H1 (cell line): ENCODE measurements at regions not wholly inside any gene's neighbourhood (a gene's known extent, or its start where the extent isn't known, plus 50 kb on each side); places are given as distances from the start of the nearest gene placed in this dataset.

ENCODE experiments used
- CTCF ChIA-PET: fragments of 300-600 bp; sonication (Branson Sonifier 250); formaldehyde crosslinking; loops from one replicate; lab custom pipeline; 2021; ENCODE audit not compliant: partially characterized antibody; lab: Charles Lee
- POLR2A ChIA-PET: fragments of 300-600 bp; sonication (Branson Sonifier 250); formaldehyde crosslinking; loops from one replicate; lab custom pipeline; 2021; ENCODE audit warnings: inconsistent platforms; ENCODE audit not compliant: partially characterized antibody; lab: Charles Lee
- DNase-seq, 2 experiments: peaks; one replicate each; pipeline versions ENCODE4 v3.0.0 to v3.0.0-alpha.2; 2010 to 2022; ENCODE audit warnings: low spot score in 2 of 2, low read depth in 1 of 2, mixed read lengths in 1 of 2
- FAIRE-seq: peaks from 2 replicates; lab custom pipeline; 2011; peaks lifted over from hg19 to GRCh38; lab: Jason Lieb, UNC
- H2AFZ ChIP-seq: 2 replicates; pipeline ENCODE4 v1.8.1; 2012; ENCODE audit warnings: low read length, inconsistent platforms
- H2AK5ac ChIP-seq: 2 replicates; pipeline ENCODE4 v1.6.1; 2013; ENCODE audit warnings: low read depth, low read length
- H2BK120ac ChIP-seq: replicated peaks from 2 replicates; pipeline ENCODE3; 2013; ENCODE audit warnings: low read depth, low read length, inconsistent platforms
- H2BK12ac ChIP-seq: 2 replicates; pipeline ENCODE4 v1.6.1; 2013; ENCODE audit warnings: low read depth, low read length
- H2BK15ac ChIP-seq: 2 replicates; pipeline ENCODE4 v1.6.1; 2013; ENCODE audit warnings: low read length
- H2BK20ac ChIP-seq: 2 replicates; pipeline ENCODE4 v1.6.1; 2013; ENCODE audit warnings: low read length
- H2BK5ac ChIP-seq: 2 replicates; pipeline ENCODE4 v1.6.1; 2013; ENCODE audit warnings: low read depth, low read length
- H3K14ac ChIP-seq: 2 replicates; pipeline ENCODE4 v1.6.1; 2013; ENCODE audit warnings: inconsistent platforms; ENCODE audit not compliant: insufficient read length
- H3K18ac ChIP-seq: 2 replicates; pipeline ENCODE4 v1.6.1; 2013; ENCODE audit warnings: low read length; ENCODE audit errors: extremely low read depth
- H3K23ac ChIP-seq: 2 replicates; pipeline ENCODE4 v1.6.1; 2013; ENCODE audit warnings: inconsistent platforms; ENCODE audit not compliant: insufficient read length
- H3K23me2 ChIP-seq: 2 replicates; pipeline ENCODE4 v1.6.1; 2013; ENCODE audit warnings: low read depth, low read length
- H3K27ac ChIP-seq: 2 replicates; pipeline ENCODE4 v1.6.1; 2011; ENCODE audit warnings: low read depth, low read length, inconsistent platforms
- H3K27me3 ChIP-seq, 4 experiments: replicated peaks in 1 of 4; 1 replicate in 1 of 4; 2 replicates in 3 of 4; pipeline versions ENCODE4 v1.6.1 to v1.8.1; 2011 to 2013; ENCODE audit warnings: low read length in 3 of 4, mild to moderate bottlenecking in 3 of 4, inconsistent platforms in 2 of 4, mixed read lengths in 2 of 4, moderate library complexity in 1 of 4; ENCODE audit not compliant: control insufficient read depth in 3 of 4, insufficient read depth in 3 of 4; ENCODE audit errors: extremely low read depth in 1 of 4
- H3K36me3 ChIP-seq, 4 experiments: 2 replicates each; pipeline versions ENCODE4 v1.6.1 to v1.8.1; 2011 to 2013; ENCODE audit warnings: mild to moderate bottlenecking in 4 of 4, low read length in 3 of 4, moderate library complexity in 2 of 4, control low read depth in 1 of 4, inconsistent platforms in 1 of 4; ENCODE audit not compliant: insufficient read depth in 4 of 4, control insufficient read depth in 2 of 4
- H3K4ac ChIP-seq: replicated peaks from 2 replicates; pipeline ENCODE3; 2013; ENCODE audit warnings: low read length, low read depth, mixed read lengths, inconsistent platforms; ENCODE audit not compliant: insufficient read length
- H3K4me1 ChIP-seq, 4 experiments: replicated peaks in 1 of 4; 1 replicate in 1 of 4; 2 replicates in 3 of 4; pipeline versions ENCODE4 v1.6.1 to v1.8.1; 2011 to 2013; ENCODE audit warnings: low read length in 3 of 4, inconsistent platforms in 2 of 4, mixed read lengths in 1 of 4; ENCODE audit not compliant: insufficient read depth in 4 of 4, control insufficient read depth in 3 of 4
- H3K4me2 ChIP-seq, 2 experiments: 2 replicates each; pipeline versions ENCODE4 v1.6.1 to v1.8.1; 2011 to 2013; ENCODE audit warnings: low read depth in 2 of 2, low read length in 2 of 2, control low read depth in 1 of 2, inconsistent platforms in 1 of 2, mild to moderate bottlenecking in 1 of 2; ENCODE audit not compliant: insufficient read depth in 1 of 2
- H3K4me3 ChIP-seq, 4 experiments: fragments of 200-600, 300-600 bp in 1 of 4; sonication (generic), shearing (Covaris generic), sonication (Bioruptor Twin) in 1 of 4; 2 replicates each; pipeline versions ENCODE4 v1.5.1 to v1.8.1; 2011 to 2016; ENCODE audit warnings: low read length in 4 of 4, low read depth in 3 of 4, control low read depth in 2 of 4, inconsistent platforms in 2 of 4, mild to moderate bottlenecking in 2 of 4, mixed read lengths in 1 of 4, moderate library complexity in 1 of 4; ENCODE audit not compliant: insufficient read depth in 2 of 4; ENCODE audit errors: extremely low read depth in 1 of 4
- H3K56ac ChIP-seq: replicated peaks from 2 replicates; pipeline ENCODE3; 2013; ENCODE audit warnings: low read depth, mild to moderate bottlenecking, mixed read lengths, low read length, inconsistent platforms; ENCODE audit not compliant: insufficient read length
- H3K79me1 ChIP-seq: 2 replicates; pipeline ENCODE4 v1.6.1; 2013; ENCODE audit warnings: low read depth, low read length, control low read depth
- H3K79me2 ChIP-seq, 2 experiments: 2 replicates each; pipeline versions ENCODE4 v1.6.1 to v1.8.1; 2012 to 2013; ENCODE audit warnings: low read length in 2 of 2, mild to moderate bottlenecking in 2 of 2, inconsistent platforms in 1 of 2; ENCODE audit not compliant: insufficient read depth in 2 of 2, control insufficient read depth in 1 of 2
- H3K9ac ChIP-seq, 4 experiments: replicated peaks in 1 of 4; 1 replicate in 1 of 4; 2 replicates in 3 of 4; pipeline versions ENCODE4 v1.6.1 to v1.8.1; 2011 to 2013; ENCODE audit warnings: low read depth in 3 of 4, low read length in 3 of 4, control low read depth in 2 of 4, mild to moderate bottlenecking in 2 of 4, moderate library complexity in 2 of 4, inconsistent platforms in 1 of 4; ENCODE audit errors: extremely low read depth in 1 of 4
- H3K9me3 ChIP-seq, 2 experiments: 2 replicates each; pipeline versions ENCODE4 v1.6.1 to v1.8.1; 2012 to 2013; ENCODE audit warnings: mild to moderate bottlenecking in 2 of 2, moderate library complexity in 2 of 2, control low read depth in 1 of 2, inconsistent platforms in 1 of 2, low read depth in 1 of 2, low read length in 1 of 2, mixed read lengths in 1 of 2; ENCODE audit not compliant: insufficient read depth in 2 of 2
- H4K20me1 ChIP-seq, 2 experiments: replicated peaks in 1 of 2; 2 replicates each; pipeline versions ENCODE3 to v1.8.1; 2011 to 2013; ENCODE audit warnings: inconsistent platforms in 2 of 2, low read length in 2 of 2, mild to moderate bottlenecking in 1 of 2; ENCODE audit not compliant: insufficient read depth in 2 of 2, control insufficient read depth in 1 of 2
- H4K5ac ChIP-seq: 2 replicates; pipeline ENCODE4 v1.6.1; 2013; ENCODE audit warnings: low read length, low read depth, mixed read lengths, inconsistent platforms; ENCODE audit not compliant: insufficient read length
- H4K8ac ChIP-seq: 2 replicates; pipeline ENCODE4 v1.8.0; 2013; ENCODE audit warnings: mild to moderate bottlenecking, moderate library complexity, low read length, inconsistent platforms; ENCODE audit not compliant: insufficient read depth; ENCODE audit errors: extremely low read depth
- H4K91ac ChIP-seq: replicated peaks from 2 replicates; pipeline ENCODE3; 2013; ENCODE audit warnings: low read length, mixed read lengths, inconsistent platforms; ENCODE audit not compliant: insufficient read length
- ASH2L ChIP-seq: fragments of 200-600, 300-600 bp; sonication (generic); IDR thresholded peaks from one replicate; pipeline ENCODE4 v1.7.1; 2017; ENCODE audit warnings: low read length
- CBX5 ChIP-seq: fragments of 300-800, 300-1000 bp; sonication (generic); IDR thresholded peaks from 2 replicates; pipeline ENCODE4 v1.7.1; 2016; ENCODE audit warnings: antibody characterized with exemption, low read length, low read depth
- CEBPB ChIP-seq: IDR thresholded peaks from 2 replicates; pipeline ENCODE4 v1.6.1; 2012; ENCODE audit warnings: low read depth, low read length
- CHD2 ChIP-seq: IDR thresholded peaks from 2 replicates; pipeline ENCODE4 v1.6.1; 2012; ENCODE audit warnings: low read length, improper control_type of control experiment
- CTCF ChIP-seq, 3 experiments: IDR thresholded peaks; 1 replicate in 2 of 3; 2 replicates in 1 of 3; pipeline versions ENCODE4 v1.5.1 to v1.6.1; 2011; ENCODE audit warnings: low read length in 3 of 3, mild to moderate bottlenecking in 3 of 3, inconsistent platforms in 2 of 3, low read depth in 1 of 3, moderate library complexity in 1 of 3; ENCODE audit not compliant: insufficient read depth in 1 of 3; ENCODE audit errors: control extremely low read depth in 1 of 3
- EGR1 ChIP-seq: IDR thresholded peaks from 2 replicates; pipeline ENCODE4 v1.6.1; 2011; ENCODE audit warnings: low read depth, low read length, borderline replicate concordance
- KDM1A ChIP-seq: fragments of 200-600, 300-600 bp; sonication (generic); IDR thresholded peaks from 2 replicates; pipeline ENCODE4 v1.7.1; 2016; ENCODE audit warnings: mild to moderate bottlenecking, low read length, borderline replicate concordance
- KDM5A ChIP-seq: fragments of 200-600 bp; IDR thresholded peaks from 2 replicates; pipeline ENCODE4 v1.7.1; 2012; ENCODE audit warnings: mild to moderate bottlenecking, low read length, inconsistent platforms, mixed read lengths
- MAFK ChIP-seq: IDR thresholded peaks from 2 replicates; pipeline ENCODE4 v1.6.1; 2012; ENCODE audit warnings: low read depth, mild to moderate bottlenecking, improper control_type of control experiment, low read length
- NANOG ChIP-seq: IDR thresholded peaks from 2 replicates; pipeline ENCODE4 v1.6.1; 2011; ENCODE audit warnings: low read length, low read depth, mild to moderate bottlenecking, inconsistent platforms; ENCODE audit not compliant: insufficient read depth, poor library complexity, severe bottlenecking
- POLR2A ChIP-seq, 2 experiments: IDR thresholded peaks; 1 replicate in 1 of 2; 2 replicates in 1 of 2; pipeline ENCODE4 v1.6.1; 2011; ENCODE audit warnings: low read depth in 2 of 2, low read length in 2 of 2, mild to moderate bottlenecking in 2 of 2; ENCODE audit errors: control extremely low read depth in 1 of 2
- SIRT6 ChIP-seq: IDR thresholded peaks from one replicate; pipeline ENCODE4 v1.7.1; 2012; ENCODE audit warnings: low read length, inconsistent platforms
- SP1 ChIP-seq: IDR thresholded peaks from 2 replicates; pipeline ENCODE4 v1.6.1; 2011; ENCODE audit warnings: low read depth, low read length
- SRF ChIP-seq: IDR thresholded peaks from 2 replicates; pipeline ENCODE4 v1.6.1; 2011; ENCODE audit warnings: mild to moderate bottlenecking, low read depth, low read length, moderate library complexity
- TBP ChIP-seq: IDR thresholded peaks from 2 replicates; pipeline ENCODE4 v1.6.1; 2011; ENCODE audit warnings: low read depth, low read length, improper control_type of control experiment
- YY1 ChIP-seq: IDR thresholded peaks from 2 replicates; pipeline ENCODE4 v1.6.1; 2011; ENCODE audit warnings: low read depth, mild to moderate bottlenecking, low read length

GRCh38 chr4:130368668-130369067 is 1272.7 kb downstream of the C4orf33 start:
- Histone ChIP-seq H3K4me3 (no peak overlapping the region), H3K27ac (no peak overlapping the region), H2BK120ac (no peak overlapping the region), H3K9ac (no peak overlapping the region), H2BK20ac (no peak overlapping the region), H3K23ac (no peak overlapping the region), H3K18ac (no peak overlapping the region), H4K8ac (no peak overlapping the region), H4K5ac (no peak overlapping the region), H3K27me3 (no peaks in the 10 kb centered on the region), H2AFZ (no peak overlapping the region), H3K14ac (no peak overlapping the region), H2BK15ac (no peak overlapping the region), H3K79me1 (no peaks in the 10 kb centered on the region), H2BK5ac (no peak overlapping the region), H3K79me2 (no peaks in the 10 kb centered on the region), H4K20me1 (no peaks in the 10 kb centered on the region), H3K9me3 (no peaks in the 10 kb centered on the region), H3K36me3 (no peaks in the 10 kb centered on the region), H3K4me2 (no peak overlapping the region), H3K23me2 (no peaks in the 10 kb centered on the region; the same call in 1 of the 2 replicates), H4K91ac (no peak overlapping the region), H3K56ac (no peak overlapping the region), H3K4me1 (no peaks in the 10 kb centered on the region; a peak in 1 of 7 replicates), H2AK5ac (no peak overlapping the region), H2BK12ac (no peak overlapping the region), H3K4ac (no peak overlapping the region)
- FAIRE-seq (no peak), DNase-seq (no peak)
- POLR2A ChIA-PET, result no interaction called here
- CTCF ChIA-PET, result interaction anchor here (0.6 kb wide), 1 partner anchor 78 kb away, joined by 4 read pairs; no protein-coding TSS in a partner anchor
- TF ChIP-seq CBX5, result no peak
- no peak for TF ChIP-seq EGR1
- no peak for TF ChIP-seq YY1
- TF ChIP-seq ASH2L, result no peak
- TF ChIP-seq CTCF (IDR thresholded peaks at IDR 0.05; ENCODE audit: control extremely low read depth in 1 of 3, insufficient read depth in 1 of 3, low read depth in 1 of 3, low read length in 3 of 3), result no peak
- no peak for TF ChIP-seq SRF
- no peak for TF ChIP-seq CEBPB
- TF ChIP-seq SP1, result no peak
- no peak for TF ChIP-seq CHD2
- TF ChIP-seq KDM5A, result no peak
- no peak for TF ChIP-seq POLR2A (IDR thresholded peaks at IDR 0.05; ENCODE audit: control extremely low read depth in 1 of 2, low read depth in 2 of 2, low read length in 2 of 2)
- no peak for TF ChIP-seq KDM1A
- TF ChIP-seq SIRT6, result no peak
- no peak for TF ChIP-seq TBP
- no peak for TF ChIP-seq MAFK
- no peak for TF ChIP-seq NANOG
